GM12878 (cell line): ENCODE measurements at regions not wholly inside any gene's neighbourhood (a gene's known extent, or its start where the extent isn't known, plus 50 kb on each side); places are given as distances from the start of the nearest gene placed in this dataset.

Experiments used
- ATAC-seq: fragments of 200-7000 bp; cut with Tn5 transposase; 3 replicates; pipeline ENCODE4 v1.9.1; 2020; ENCODE audit warnings: mild to moderate bottlenecking, moderate library complexity
- BruUV-seq: library from RNA; stranded (reverse); fragments of 400-500 nt; replicated peaks from 2 replicates; lab custom pipeline; 2021; lab: Mats Ljungman, UMichigan
- CTCF ChIA-PET: fragments of 300-600 bp; sonication (Branson Sonifier 250); formaldehyde crosslinking; extraction: SDS; loops from one replicate; lab custom pipeline; 2021; ENCODE audit warnings: inconsistent platforms; lab: Yijun Ruan, JAX
- POLR2A ChIA-PET: fragments of 350-600 bp; formaldehyde crosslinking; extraction: SDS; loops from one replicate; lab custom pipeline; 2021; ENCODE audit warnings: inconsistent platforms; lab: Charles Lee
- RAD21 ChIA-PET: fragments of 300-600 bp; sonication (Branson Sonifier 250); formaldehyde crosslinking; loops from one replicate; lab custom pipeline; 2023; ENCODE audit warnings: antibody characterized with exemption; ENCODE audit not compliant: unreplicated experiment; lab: Charles Lee
- SMC1A ChIA-PET: fragments of 300-600 bp; sonication (Branson Sonifier 250); formaldehyde crosslinking; loops from one replicate; lab custom pipeline; 2023; ENCODE audit not compliant: unreplicated experiment, uncharacterized antibody; lab: Charles Lee
- DNase-seq: peaks from one replicate; pipeline ENCODE4 v3.0.0-alpha.2; 2011; ENCODE audit warnings: low read depth, low spot score
- FAIRE-seq: peaks from 3 replicates; lab custom pipeline; 2011; peaks lifted over from hg19 to GRCh38; lab: Jason Lieb, UNC
- H2AFZ ChIP-seq: 2 replicates; pipeline ENCODE4 v1.6.0; 2011; ENCODE audit warnings: low read depth, low read length, control low read depth; ENCODE audit not compliant: control insufficient read depth
- H3K27ac ChIP-seq: 2 replicates; pipeline ENCODE4 v1.5.1; 2011; ENCODE audit warnings: control low read depth; ENCODE audit not compliant: control insufficient read depth, insufficient read depth
- H3K27me3 ChIP-seq, 2 experiments: replicated peaks in 1 of 2; 2 replicates each; pipeline versions ENCODE4 v1.6.0 to v1.6.1; 2011; ENCODE audit warnings: low read length in 1 of 2; ENCODE audit not compliant: control insufficient read depth in 2 of 2, insufficient read depth in 2 of 2
- H3K36me3 ChIP-seq, 2 experiments: 2 replicates each; pipeline ENCODE4 v1.5.1; 2011; ENCODE audit warnings: low read length in 1 of 2; ENCODE audit not compliant: control insufficient read depth in 2 of 2, insufficient read depth in 2 of 2
- H3K4me1 ChIP-seq: 2 replicates; pipeline ENCODE4 v1.6.1; 2011; ENCODE audit warnings: mild to moderate bottlenecking, low read length, moderate library complexity, mixed read lengths; ENCODE audit not compliant: control insufficient read depth, insufficient read depth
- H3K4me2 ChIP-seq: 2 replicates; pipeline ENCODE4 v1.6.0; 2011; ENCODE audit warnings: control low read depth; ENCODE audit not compliant: control insufficient read depth, insufficient read depth
- H3K4me3 ChIP-seq: fragments of 200-600 bp; sonication (generic); 2 replicates; pipeline ENCODE4 v1.5.1; 2016
- H3K79me2 ChIP-seq: 2 replicates; pipeline ENCODE4 v1.6.0; 2011; ENCODE audit warnings: low read length; ENCODE audit not compliant: control insufficient read depth, insufficient read depth
- H3K9ac ChIP-seq: 2 replicates; pipeline ENCODE4 v1.8.0; 2011; ENCODE audit warnings: low read length, control low read depth, mixed read lengths; ENCODE audit not compliant: control insufficient read depth, insufficient read depth
- H3K9me3 ChIP-seq: replicated peaks from 3 replicates; pipeline ENCODE4 v1.5.1; 2011; ENCODE audit warnings: mild to moderate bottlenecking, low read length; ENCODE audit not compliant: control insufficient read depth, insufficient read depth
- H4K20me1 ChIP-seq: 2 replicates; pipeline ENCODE4 v1.6.0; 2011; ENCODE audit not compliant: control insufficient read depth, insufficient read depth
- BACH1 ChIP-seq: fragments of 450-650 bp; IDR thresholded peaks from 2 replicates; pipeline ENCODE4 v1.6.1; 2017; ENCODE audit warnings: mild to moderate bottlenecking, borderline replicate concordance
- CREB1 ChIP-seq: IDR thresholded peaks from 2 replicates; pipeline ENCODE4 v1.6.1; 2012; ENCODE audit warnings: low read depth, mild to moderate bottlenecking, inconsistent platforms
- HDAC2 ChIP-seq: fragments of 200-600 bp; sonication (generic); IDR thresholded peaks from 2 replicates; pipeline ENCODE4 v1.6.1; 2017
- IKZF2 ChIP-seq, 2 experiments: fragments of 450-650 bp; IDR thresholded peaks; 2 replicates each; pipeline ENCODE4 v1.6.1; 2017; ENCODE audit warnings: mild to moderate bottlenecking in 2 of 2, moderate library complexity in 2 of 2
- MEF2A ChIP-seq: IDR thresholded peaks from 2 replicates; pipeline ENCODE4 v1.6.1; 2011; ENCODE audit warnings: low read depth, mild to moderate bottlenecking, low read length, moderate library complexity; ENCODE audit not compliant: insufficient read depth
- MEF2B ChIP-seq: fragments of 450-650 bp; IDR thresholded peaks from 2 replicates; pipeline ENCODE4 v1.6.1; 2018; ENCODE audit warnings: mild to moderate bottlenecking, moderate library complexity; ENCODE audit not compliant: partially characterized antibody, poor library complexity, severe bottlenecking
- NR2C1 ChIP-seq: fragments of 450-650 bp; IDR thresholded peaks from 2 replicates; pipeline ENCODE4 v1.6.1; 2017; ENCODE audit warnings: antibody characterized with exemption, mild to moderate bottlenecking, moderate library complexity
- PKNOX1 ChIP-seq: fragments of 450-650 bp; IDR thresholded peaks from 2 replicates; pipeline ENCODE4 v1.6.1; 2016; ENCODE audit warnings: mild to moderate bottlenecking
- POLR2A ChIP-seq: IDR thresholded peaks from 2 replicates; pipeline ENCODE4 v1.6.1; 2011; ENCODE audit warnings: low read depth, mild to moderate bottlenecking, low read length
- RB1 ChIP-seq: fragments of 450-650 bp; formaldehyde crosslinking; IDR thresholded peaks from 2 replicates; pipeline ENCODE4 v1.6.1; 2017; ENCODE audit warnings: mild to moderate bottlenecking, borderline replicate concordance
- SIN3A ChIP-seq: IDR thresholded peaks from 2 replicates; pipeline ENCODE4 v1.6.1; 2012; ENCODE audit warnings: low read depth, low read length, improper control_type of control experiment
- SIX5 ChIP-seq: IDR thresholded peaks from 2 replicates; pipeline ENCODE4 v1.6.1; 2011; ENCODE audit warnings: mild to moderate bottlenecking, low read depth, low read length, moderate library complexity; ENCODE audit not compliant: severe bottlenecking
- SMARCA5 ChIP-seq: fragments of 450-650 bp; IDR thresholded peaks from 2 replicates; pipeline ENCODE4 v1.6.1; 2017; ENCODE audit warnings: mild to moderate bottlenecking
- SUPT20H ChIP-seq: IDR thresholded peaks from 2 replicates; pipeline ENCODE4 v1.6.1; 2011; ENCODE audit warnings: low read depth, mild to moderate bottlenecking, low read length, moderate library complexity, borderline replicate concordance; ENCODE audit not compliant: control insufficient read depth
- TCF3 ChIP-seq: IDR thresholded peaks from 2 replicates; pipeline ENCODE4 v1.6.1; 2012; ENCODE audit warnings: low read depth, mild to moderate bottlenecking, low read length, borderline replicate concordance; ENCODE audit not compliant: insufficient read depth
- ZNF217 ChIP-seq: fragments of 450-650 bp; IDR thresholded peaks from 2 replicates; pipeline ENCODE4 v1.6.1; 2017; ENCODE audit warnings: antibody characterized with exemption, mild to moderate bottlenecking
- ZNF24 ChIP-seq: fragments of 450-650 bp; IDR thresholded peaks from 2 replicates; pipeline ENCODE4 v1.6.1; 2017; ENCODE audit warnings: antibody characterized with exemption, mild to moderate bottlenecking
- WGBS: methylation state at CpG from one replicate; pipeline ENCODE4 v1.1.6; 2016; ENCODE audit warnings: low lambda C conversion rate; ENCODE audit not compliant: insufficient replicate concordance, insufficient coverage; ENCODE audit errors: missing lambda C conversion rate; 5-methylcytosine and 5-hydroxymethylcytosine counted together
- in situ Hi-C: fragments of 300-500 bp; cut with MboI; formaldehyde crosslinking; loops from 9 replicates; pipeline ENCODE4 v1.14.3; 2018; ENCODE audit warnings: mixed read lengths
- intact Hi-C: fragments of 100-400 bp; cut with micrococcal nuclease; formaldehyde crosslinking; loops from one replicate; pipeline ENCODE4 v1.14.2; 2022; ENCODE audit not compliant: unreplicated experiment
- TF ChIP-seq, protein P1 (sequence below): IDR thresholded peaks from 2 replicates; pipeline ENCODE4 v1.6.1; 2011; ENCODE audit warnings: low read depth, mild to moderate bottlenecking, low read length, moderate library complexity, borderline replicate concordance; ENCODE audit errors: extremely low read depth
- TF ChIP-seq, protein P2 (sequence below): fragments of 450-650 bp; IDR thresholded peaks from 2 replicates; pipeline ENCODE4 v1.6.1; 2017; ENCODE audit warnings: antibody characterized with exemption, mild to moderate bottlenecking, moderate library complexity

- WGBS = 97% methylated on average over 5 of the region's 5 CpGs
- in situ Hi-C loops = no loop called here
- intact Hi-C loops = no loop called here
- Histone ChIP-seq H3K9me3 (peaks cover 22% of the 10 kb centered on the region; the same call in 2 of the 3 replicates), H2AFZ (no peak overlapping the region), H3K4me1 (peaks cover 36% of the 10 kb centered on the region), H3K27ac (no peak overlapping the region), H3K9ac (no peak overlapping the region), H3K36me3 (peaks cover 0 to 6% of the 10 kb centered on the region in 2 experiments; a peak in 1 of 4 replicates), H3K27me3 (no peaks in the 10 kb centered on the region), H3K4me2 (no peak overlapping the region), H3K79me2 (peaks cover 67% of the 10 kb centered on the region), H3K4me3 (no peak overlapping the region), H4K20me1 (no peaks in the 10 kb centered on the region)
- no TSS peak for BruUV-seq
- POLR2A ChIA-PET = no interaction called here
- no peak for ATAC-seq
- no peak for FAIRE-seq
- TF ChIP-seq, protein P1, sequence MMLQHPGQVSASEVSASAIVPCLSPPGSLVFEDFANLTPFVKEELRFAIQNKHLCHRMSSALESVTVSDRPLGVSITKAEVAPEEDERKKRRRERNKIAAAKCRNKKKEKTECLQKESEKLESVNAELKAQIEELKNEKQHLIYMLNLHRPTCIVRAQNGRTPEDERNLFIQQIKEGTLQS = no peak
- TF ChIP-seq TCF3 (no peak), POLR2A (no peak), SUPT20H (no peak), PKNOX1 (no peak), BACH1 (no peak), MEF2B (no peak), SMARCA5 (no peak), CREB1 (no peak), HDAC2 (no peak), SIX5 (no peak), ZNF24 (no peak), MEF2A (no peak), RB1 (no peak), IKZF2 (IDR thresholded peaks at IDR 0.05) (no peak), NR2C1 (no peak), SIN3A (no peak), ZNF217 (no peak)
- TF ChIP-seq, protein P2, sequence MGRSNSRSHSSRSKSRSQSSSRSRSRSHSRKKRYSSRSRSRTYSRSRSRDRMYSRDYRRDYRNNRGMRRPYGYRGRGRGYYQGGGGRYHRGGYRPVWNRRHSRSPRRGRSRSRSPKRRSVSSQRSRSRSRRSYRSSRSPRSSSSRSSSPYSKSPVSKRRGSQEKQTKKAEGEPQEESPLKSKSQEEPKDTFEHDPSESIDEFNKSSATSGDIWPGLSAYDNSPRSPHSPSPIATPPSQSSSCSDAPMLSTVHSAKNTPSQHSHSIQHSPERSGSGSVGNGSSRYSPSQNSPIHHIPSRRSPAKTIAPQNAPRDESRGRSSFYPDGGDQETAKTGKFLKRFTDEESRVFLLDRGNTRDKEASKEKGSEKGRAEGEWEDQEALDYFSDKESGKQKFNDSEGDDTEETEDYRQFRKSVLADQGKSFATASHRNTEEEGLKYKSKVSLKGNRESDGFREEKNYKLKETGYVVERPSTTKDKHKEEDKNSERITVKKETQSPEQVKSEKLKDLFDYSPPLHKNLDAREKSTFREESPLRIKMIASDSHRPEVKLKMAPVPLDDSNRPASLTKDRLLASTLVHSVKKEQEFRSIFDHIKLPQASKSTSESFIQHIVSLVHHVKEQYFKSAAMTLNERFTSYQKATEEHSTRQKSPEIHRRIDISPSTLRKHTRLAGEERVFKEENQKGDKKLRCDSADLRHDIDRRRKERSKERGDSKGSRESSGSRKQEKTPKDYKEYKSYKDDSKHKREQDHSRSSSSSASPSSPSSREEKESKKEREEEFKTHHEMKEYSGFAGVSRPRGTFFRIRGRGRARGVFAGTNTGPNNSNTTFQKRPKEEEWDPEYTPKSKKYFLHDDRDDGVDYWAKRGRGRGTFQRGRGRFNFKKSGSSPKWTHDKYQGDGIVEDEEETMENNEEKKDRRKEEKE = no peak
- SMC1A ChIA-PET = no interaction called here
- RAD21 ChIA-PET = no interaction called here
- DNase-seq = no peak
- CTCF ChIA-PET = no interaction called here
Measured at GRCh38 chr14:71602524-71602923, 329.7 kb upstream of the RGS6 start.
